Heart left ventricle (tissue), 13 donors: ENCODE measurements at regions not wholly inside any gene's neighbourhood (a gene's known extent, or its start where the extent isn't known, plus 50 kb on each side); places are given as distances from the start of the nearest gene placed in this dataset.

Experiments
- POLR2A ChIP-seq, 2 donors: fragments of 450-650 bp; IDR thresholded peaks; one replicate each; pipeline ENCODE4 v1.6.1; 2017; ENCODE audit warnings: antibody characterized with exemption in 2 of 2, mild to moderate bottlenecking in 2 of 2, moderate library complexity in 2 of 2
- TF ChIP-seq, protein P1 (sequence below), 12 donors: fragments of 200-600 bp; sonication (generic) in 4 of 12; IDR thresholded peaks; one replicate each; pipeline versions ENCODE4 v1.5.0 to v1.8.0; 2018 to 2022; ENCODE audit warnings: antibody characterized with exemption in 12 of 12, mild to moderate bottlenecking in 5 of 12
- donor health status: ischemic (EF 13 %, LVEDD 7.1; RV severe dilation, severe dysfunction).
- donor health status: DM: no; HTN: yes; CAD: no.
- donor health status: DM: no; HTN: no; CAD: no.
- donor health status: ischemic (EF 25% LVEDD 6.9; RV normal size, moderate dysfunction).
- donor health status: ischemic (EF 25% LVEDD 5.7; RV mildly dilated, moderate dysfunction).
- donor health status: ischemic (EF 35%, LVEDD 5.7; RV mildly dilated, moderate dysfunction).
- donor health status: nonischemic (EF 11% LVEDD 7.7; RV severe dilation, severe dysfunction).
- donor health status: DM: yes; HTN: yes; CAD: no.
- donor health status: PGD.
- donor health status: ischemic (EF 29% LVEDD 5.4; RV normal size, mild dysfunction).
- donor health status: nonischemic (EF 23%, LVEDD 6.1; RV moderate dilation, normal function).

DNA sequence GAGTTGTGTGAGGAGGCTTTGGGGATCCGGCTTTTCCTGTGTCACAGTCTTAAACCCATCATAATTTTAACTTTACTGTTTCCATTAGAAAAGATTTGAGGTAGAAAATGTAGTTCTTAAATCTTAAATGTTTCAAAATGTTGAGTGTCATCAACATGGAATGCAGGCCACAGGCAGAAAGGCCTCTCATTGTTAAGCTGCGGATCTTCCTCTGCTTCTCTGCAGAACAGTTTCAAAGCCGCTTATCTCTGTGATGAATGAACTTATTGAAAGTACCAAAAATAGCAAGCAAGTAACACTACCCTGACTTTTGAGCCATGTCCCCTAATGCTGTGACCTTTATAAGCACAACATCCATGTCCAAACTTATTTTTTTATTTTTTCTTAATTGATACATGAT, 1645.8 kb downstream of the DPP10 start:
- TF ChIP-seq, protein P1, sequence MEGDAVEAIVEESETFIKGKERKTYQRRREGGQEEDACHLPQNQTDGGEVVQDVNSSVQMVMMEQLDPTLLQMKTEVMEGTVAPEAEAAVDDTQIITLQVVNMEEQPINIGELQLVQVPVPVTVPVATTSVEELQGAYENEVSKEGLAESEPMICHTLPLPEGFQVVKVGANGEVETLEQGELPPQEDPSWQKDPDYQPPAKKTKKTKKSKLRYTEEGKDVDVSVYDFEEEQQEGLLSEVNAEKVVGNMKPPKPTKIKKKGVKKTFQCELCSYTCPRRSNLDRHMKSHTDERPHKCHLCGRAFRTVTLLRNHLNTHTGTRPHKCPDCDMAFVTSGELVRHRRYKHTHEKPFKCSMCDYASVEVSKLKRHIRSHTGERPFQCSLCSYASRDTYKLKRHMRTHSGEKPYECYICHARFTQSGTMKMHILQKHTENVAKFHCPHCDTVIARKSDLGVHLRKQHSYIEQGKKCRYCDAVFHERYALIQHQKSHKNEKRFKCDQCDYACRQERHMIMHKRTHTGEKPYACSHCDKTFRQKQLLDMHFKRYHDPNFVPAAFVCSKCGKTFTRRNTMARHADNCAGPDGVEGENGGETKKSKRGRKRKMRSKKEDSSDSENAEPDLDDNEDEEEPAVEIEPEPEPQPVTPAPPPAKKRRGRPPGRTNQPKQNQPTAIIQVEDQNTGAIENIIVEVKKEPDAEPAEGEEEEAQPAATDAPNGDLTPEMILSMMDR (IDR thresholded peaks at IDR 0.05): no peak
- no peak for TF ChIP-seq POLR2A (IDR thresholded peaks at IDR 0.05)
